Endothelial cell of umbilical vein (primary cell): ENCODE measurements at regions not wholly inside any gene's neighbourhood (a gene's known extent, or its start where the extent isn't known, plus 50 kb on each side); places are given as distances from the start of the nearest gene placed in this dataset.

Source experiments
- CTCF ChIP-seq, 2 donors: IDR thresholded peaks; 1 replicate in 1 of 2; 2 replicates in 1 of 2; pipeline ENCODE4 v1.5.1; 2011; ENCODE audit warnings: low read length in 2 of 2, mild to moderate bottlenecking in 2 of 2, moderate library complexity in 2 of 2, control low read depth in 1 of 2, inconsistent platforms in 1 of 2, low read depth in 1 of 2; ENCODE audit not compliant: insufficient read depth in 1 of 2; ENCODE audit errors: extremely low read depth in 1 of 2
- EZH2 ChIP-seq: IDR thresholded peaks from 2 replicates; pipeline ENCODE4 v1.6.1; 2012; ENCODE audit warnings: borderline replicate concordance, low read depth, mild to moderate bottlenecking, moderate library complexity, low read length, inconsistent platforms; ENCODE audit not compliant: severe bottlenecking
- FOS ChIP-seq: IDR thresholded peaks from 2 replicates; pipeline ENCODE4 v1.6.1; 2011; ENCODE audit warnings: mild to moderate bottlenecking, low read length, moderate library complexity, borderline replicate concordance; ENCODE audit not compliant: insufficient read depth
- GATA2 ChIP-seq: IDR thresholded peaks from 2 replicates; pipeline ENCODE4 v1.7.0; 2011; ENCODE audit warnings: low read depth, mild to moderate bottlenecking, moderate library complexity, mixed read lengths, low read length; ENCODE audit not compliant: insufficient read length, insufficient read depth
- JUN ChIP-seq: IDR thresholded peaks from 2 replicates; pipeline ENCODE4 v1.6.1; 2011; ENCODE audit warnings: borderline replicate concordance, low read depth; ENCODE audit not compliant: insufficient read length, insufficient read depth
- MAX ChIP-seq: IDR thresholded peaks from 2 replicates; pipeline ENCODE4 v1.6.1; 2011; ENCODE audit not compliant: insufficient read depth, insufficient read length
- MYC ChIP-seq: IDR thresholded peaks from one replicate; pipeline ENCODE4 v1.6.1; 2011; ENCODE audit warnings: mild to moderate bottlenecking, low read depth, low read length
- POLR2A ChIP-seq: IDR thresholded peaks from 2 replicates; pipeline ENCODE4 v1.6.1; 2012; ENCODE audit warnings: low read depth, mild to moderate bottlenecking, control low read depth, low read length
- POLR2AphosphoS5 ChIP-seq: IDR thresholded peaks from 2 replicates; pipeline ENCODE4 v1.6.1; 2012; ENCODE audit warnings: low read depth, mild to moderate bottlenecking, control low read depth, low read length, moderate library complexity; ENCODE audit not compliant: insufficient read depth

GRCh38 chr15:20344601-20345400 lies 196.8 kb downstream of the GOLGA6L6 start:
- TF ChIP-seq POLR2A (no peak), CTCF (IDR thresholded peaks at IDR 0.05; ENCODE audit: extremely low read depth in 1 of 2, insufficient read depth in 1 of 2, low read depth in 1 of 2, low read length in 2 of 2) (no peak), FOS (no peak), POLR2AphosphoS5 (no peak), MYC (no peak), MAX (no peak), EZH2 (no peak), JUN (no peak), GATA2 (no peak)
